SK-N-DZ (cell line): ENCODE measurements at regions not wholly inside any gene's neighbourhood (a gene's known extent, or its start where the extent isn't known, plus 50 kb on each side); places are given as distances from the start of the nearest gene placed in this dataset.
"Not testable (repeated sequence)": the region's sequence is repeated elsewhere in the genome, so short reads cannot be mapped to it uniquely, and the experiment has no call there.

ENCODE experiments used
- DNase-seq: peaks from one replicate; pipeline ENCODE4 v3.0.0-alpha.2; 2015; ENCODE audit warnings: low spot score

GRCh38 chr17:13096291-13096690 lies 78.5 kb upstream of the ELAC2 start:
- no peak for DNase-seq

GRCh38 chr17:13092010-13092409 lies 74.2 kb upstream of the ELAC2 start:
- DNase-seq: not testable (repeated sequence)

- no peak for DNase-seq
These were observed 70.8 kb upstream of the ELAC2 start for GRCh38 chr17:13088666-13089065.

- no peak for DNase-seq
These were observed 70.0 kb upstream of the ELAC2 start for GRCh38 chr17:13087802-13088201.

- no peak for DNase-seq
These were observed 68.4 kb upstream of the ELAC2 start for GRCh38 chr17:13086142-13086769.

GRCh38 chr17:13085578-13085977 lies 67.8 kb upstream of the ELAC2 start:
- DNase-seq: no peak

- DNase-seq: no peak
These were observed 66.6 kb upstream of the ELAC2 start for GRCh38 chr17:13084420-13084819.

- DNase-seq: no peak
These were observed 61.0 kb upstream of the ELAC2 start for GRCh38 chr17:13078591-13079385.

- no peak for DNase-seq
These were observed 59.1 kb upstream of the ELAC2 start for GRCh38 chr17:13076905-13077304.

GRCh38 chr17:13074026-13074425 lies 56.2 kb upstream of the ELAC2 start:
- DNase-seq: no peak

- DNase-seq: no peak
These were observed 55.2 kb upstream of the ELAC2 start for GRCh38 chr17:13073018-13073417.

GRCh38 chr17:13070732-13071131 lies 52.9 kb upstream of the ELAC2 start:
- no peak for DNase-seq

- no peak for DNase-seq
These were observed 49.9 kb upstream of the ELAC2 start for GRCh38 chr17:13067629-13068303.
